BLaER1 treated with 17β-estradiol and CSF1 and Interleukin-3, amounts not matched to agents 10 nM and 100 nM (cell line): ENCODE measurements at regions not wholly inside any gene's neighbourhood (a gene's known extent, or its start where the extent isn't known, plus 50 kb on each side); places are given as distances from the start of the nearest gene placed in this dataset.

Experiments
- H3K27ac ChIP-seq, 11 experiments: shearing (Covaris generic); formaldehyde crosslinking; 2 replicates each; pipeline ENCODE4 v1.8.1; 2022
- H3K27me3 ChIP-seq, 11 experiments: shearing (Covaris generic); formaldehyde crosslinking; 2 replicates each; pipeline ENCODE4 v1.8.1; 2022
- H3K36me3 ChIP-seq, 11 experiments: shearing (Covaris generic); formaldehyde crosslinking; 2 replicates each; pipeline ENCODE4 v1.8.1; 2022
- H3K4me1 ChIP-seq, 10 experiments: shearing (Covaris generic); formaldehyde crosslinking; 2 replicates each; pipeline ENCODE4 v1.8.1; 2022
- H3K4me2 ChIP-seq, 11 experiments: shearing (Covaris generic); formaldehyde crosslinking; 2 replicates each; pipeline ENCODE4 v1.8.1; 2022
- H3K4me3 ChIP-seq, 10 experiments: shearing (Covaris generic); formaldehyde crosslinking; 2 replicates each; pipeline ENCODE4 v1.8.1; 2022
- H3K9ac ChIP-seq, 11 experiments: shearing (Covaris generic); formaldehyde crosslinking; 2 replicates each; pipeline ENCODE4 v1.8.1; 2022
- H3K9me3 ChIP-seq, 11 experiments: shearing (Covaris generic); formaldehyde crosslinking; replicated peaks in 1 of 11; 2 replicates each; pipeline ENCODE4 v1.8.1; 2022
- H4K20me1 ChIP-seq, 11 experiments: shearing (Covaris generic); formaldehyde crosslinking; 2 replicates each; pipeline ENCODE4 v1.8.1; 2022
- Cebpa-rat ChIP-seq, 11 experiments: shearing (Covaris generic); IDR thresholded peaks; 2 replicates each; pipeline ENCODE4 v1.8.1; 2022

DNA sequence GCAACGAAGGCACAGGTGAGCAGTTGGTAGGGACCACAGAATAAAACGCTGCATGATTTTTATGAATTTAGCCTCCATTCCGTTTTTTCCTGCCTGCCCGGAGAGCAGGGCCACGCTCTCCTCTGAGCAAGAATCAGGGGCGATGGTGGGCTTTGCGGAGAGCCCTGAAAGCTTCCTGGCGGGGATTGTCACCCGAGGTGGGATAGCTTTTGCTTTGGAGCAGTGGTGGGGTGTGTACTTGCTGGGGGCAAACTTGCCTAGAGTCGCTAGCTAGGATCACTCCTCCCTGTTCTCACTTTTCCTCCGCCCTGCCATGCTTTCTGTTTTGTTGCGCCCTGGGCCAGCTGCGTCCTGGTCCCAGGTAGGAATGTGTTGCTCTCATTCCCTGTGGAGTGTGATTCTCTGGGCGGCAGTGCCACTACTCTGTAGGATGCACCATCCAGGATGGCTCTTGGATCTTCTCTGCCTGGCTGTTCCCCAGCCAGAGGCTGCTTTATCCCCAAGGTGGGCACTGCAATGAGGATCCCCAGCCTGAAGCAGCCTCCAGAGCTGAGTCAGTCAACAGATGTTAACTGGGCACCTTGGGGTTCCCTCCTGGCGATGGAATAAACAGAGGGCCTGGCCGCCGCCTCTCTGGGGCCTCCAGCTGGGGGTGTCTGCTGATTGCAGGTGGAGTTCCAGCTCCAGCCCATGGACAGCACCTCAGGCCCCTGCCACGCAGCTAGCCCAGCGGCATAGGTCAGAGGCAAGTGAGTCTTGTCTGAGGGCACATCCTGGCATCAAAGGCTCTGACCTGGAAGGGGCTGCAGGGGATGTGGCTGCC, 360.9 kb upstream of the TNRC6C start:
- Histone ChIP-seq H3K27me3 (no peaks in the 10 kb centered on the region), H3K36me3 (no peaks in the 10 kb centered on the region), H3K4me3 (no peak overlapping the region), H3K4me2 (no peak overlapping the region), H3K9me3 (no peaks in the 10 kb centered on the region), H3K4me1 (peaks cover 0 to 13% (median 6%) of the 10 kb centered on the region in 10 experiments; a peak in 6 of 20 replicates), H3K27ac (no peak overlapping the region), H3K9ac (peak overlapping the region in 1 of 11 experiments; percentile 14; a peak in 1 of 22 replicates), H4K20me1 (no peaks in the 10 kb centered on the region)
- TF ChIP-seq Cebpa-rat (IDR thresholded peaks at IDR 0.05), result no peak

DNA sequence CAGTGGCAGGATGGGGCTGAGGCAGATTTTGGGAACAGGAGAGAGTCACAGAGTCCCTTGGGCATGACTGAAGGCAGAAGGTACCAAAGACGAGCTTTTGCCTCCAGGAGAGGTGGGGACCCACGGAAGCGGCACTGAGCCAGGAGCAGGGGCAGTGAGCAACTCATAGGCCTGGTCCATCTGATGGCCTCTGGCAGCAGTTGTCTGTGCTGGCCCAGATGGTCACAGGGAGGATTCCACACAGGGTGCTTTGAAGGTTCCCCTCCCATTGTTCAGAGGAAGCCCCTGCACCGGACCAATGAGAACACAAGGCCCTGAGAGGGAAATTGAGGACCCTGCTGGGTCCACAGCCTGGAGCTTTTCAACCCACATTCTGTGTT, 360.3 kb upstream of the TNRC6C start:
- Histone ChIP-seq H3K36me3 (no peaks in the 10 kb centered on the region), H3K9ac (no peak overlapping the region), H3K4me1 (peaks cover 0 to 11% (median 5%) of the 10 kb centered on the region in 10 experiments; a peak in 6 of 20 replicates), H3K4me3 (no peak overlapping the region), H3K27me3 (no peaks in the 10 kb centered on the region), H3K9me3 (no peaks in the 10 kb centered on the region), H3K27ac (no peak overlapping the region), H3K4me2 (no peak overlapping the region), H4K20me1 (no peaks in the 10 kb centered on the region)
- no peak for TF ChIP-seq Cebpa-rat (IDR thresholded peaks at IDR 0.05)

DNA sequence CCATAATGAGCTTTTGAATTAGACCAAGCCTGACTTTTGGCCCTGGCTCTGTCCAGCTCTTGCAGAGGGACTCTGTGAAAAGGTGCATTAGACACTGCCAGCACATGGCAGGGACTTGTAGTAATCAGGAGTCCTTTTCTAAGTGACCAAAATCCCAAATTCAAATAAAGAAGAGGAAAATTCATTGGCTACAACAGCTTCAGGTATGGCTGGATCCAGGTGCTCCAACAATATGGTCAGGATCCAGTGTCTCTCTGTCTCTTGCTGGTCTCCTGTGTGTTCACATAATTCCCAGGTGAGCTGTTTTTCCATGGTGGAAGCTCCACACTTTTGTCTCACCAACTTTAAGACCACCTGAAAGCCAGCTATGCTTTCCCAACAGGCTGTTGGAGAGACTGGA, 358.8 kb upstream of the TNRC6C start:
- H4K20me1 ChIP-seq, result no peaks in the 10 kb centered on the region
- no peak overlapping the region for H3K27ac ChIP-seq
- H3K27me3 ChIP-seq, result no peaks in the 10 kb centered on the region

DNA sequence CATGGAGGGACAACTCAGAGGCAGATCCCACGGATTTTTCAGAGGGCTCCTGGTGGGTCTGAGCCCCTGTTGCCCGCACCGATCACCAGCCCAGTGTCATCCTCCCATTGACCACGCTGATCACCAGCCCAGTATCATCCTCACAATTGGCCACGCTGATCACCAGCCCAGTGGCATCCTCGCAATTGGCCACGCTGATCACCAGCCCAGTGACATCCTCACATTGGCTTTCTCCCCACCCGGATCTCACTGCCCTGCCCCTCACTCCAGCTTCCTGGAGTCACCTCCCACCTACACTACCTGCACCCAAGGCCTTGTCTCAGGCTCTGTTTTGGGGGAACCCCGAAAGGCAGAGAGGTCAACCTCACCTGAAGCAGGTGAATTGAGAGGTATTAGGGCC, 358.2 kb upstream of the TNRC6C start:
- no peak for TF ChIP-seq Cebpa-rat (IDR thresholded peaks at IDR 0.05)
- Histone ChIP-seq H3K9ac (no peak overlapping the region), H3K27ac (no peak overlapping the region), H3K9me3 (no peaks in the 10 kb centered on the region), H3K4me2 (no peak overlapping the region), H3K27me3 (no peaks in the 10 kb centered on the region), H4K20me1 (no peaks in the 10 kb centered on the region), H3K4me1 (peaks cover 0 to 3% (median 0%) of the 10 kb centered on the region in 10 experiments; a peak in 1 of 20 replicates), H3K36me3 (no peaks in the 10 kb centered on the region), H3K4me3 (no peak overlapping the region)

More for the DNA sequence above, 358.8 kb upstream of the TNRC6C start:
- H3K36me3 ChIP-seq, result no peaks in the 10 kb centered on the region
- no peak overlapping the region for H3K4me3 ChIP-seq
- no peak overlapping the region for H3K9ac ChIP-seq
- no peak overlapping the region for H3K4me2 ChIP-seq
- no peak for TF ChIP-seq Cebpa-rat (IDR thresholded peaks at IDR 0.05)
- no peaks in the 10 kb centered on the region for H3K9me3 ChIP-seq
- peaks cover 0 to 10% (median 2%) of the 10 kb centered on the region in 10 experiments; a peak in 5 of 20 replicates for H3K4me1 ChIP-seq

DNA sequence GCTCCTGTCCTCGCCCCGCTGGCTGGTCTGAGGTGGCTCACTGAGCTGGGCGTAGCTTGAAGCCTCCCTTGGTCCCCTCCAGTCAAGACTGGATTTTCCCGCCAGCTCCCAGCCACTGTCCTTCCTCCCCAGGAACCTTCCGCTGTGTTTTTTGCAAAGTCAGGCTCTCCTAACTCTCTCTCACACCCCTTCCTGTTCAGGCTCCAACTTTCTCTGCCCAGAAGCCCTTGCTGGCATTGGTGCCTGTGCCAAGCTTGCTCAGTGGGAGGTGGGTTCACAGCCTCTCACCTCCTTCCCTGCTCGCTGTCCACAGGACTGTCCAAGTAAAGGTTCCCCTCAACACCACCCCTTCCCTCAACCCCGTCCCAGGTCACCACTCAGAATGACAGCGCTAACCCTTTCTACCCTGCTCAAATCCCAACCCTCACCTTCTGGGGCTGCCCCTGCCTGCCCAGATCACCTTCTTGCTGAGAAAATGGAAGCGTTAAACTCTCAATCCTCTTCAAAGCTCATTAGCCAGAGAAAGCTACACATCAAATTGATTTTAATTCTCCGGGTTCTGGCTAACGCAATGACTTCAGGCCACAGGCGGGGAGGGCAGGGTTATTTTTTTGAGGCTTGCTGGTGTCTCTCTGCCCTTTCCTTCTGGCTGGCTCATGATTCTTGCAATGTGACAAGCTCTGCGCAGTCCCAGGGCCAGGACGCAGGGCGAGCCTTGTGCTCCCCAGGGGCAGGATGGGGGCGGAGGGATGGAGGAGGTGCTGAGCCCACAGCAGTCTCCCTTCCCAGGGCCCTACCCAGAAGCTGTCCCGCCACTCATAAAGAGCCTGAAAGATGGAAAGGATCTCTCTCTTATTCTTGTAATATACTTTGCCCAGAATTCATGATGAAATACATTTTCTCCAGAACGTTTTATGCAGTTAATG, 357.2 kb upstream of the TNRC6C start:
- Histone ChIP-seq H3K4me3 (no peak overlapping the region), H4K20me1 (no peaks in the 10 kb centered on the region), H3K27me3 (no peaks in the 10 kb centered on the region), H3K36me3 (no peaks in the 10 kb centered on the region), H3K9ac (no peak overlapping the region), H3K9me3 (no peaks in the 10 kb centered on the region), H3K4me2 (no peak overlapping the region), H3K27ac (no peak overlapping the region), H3K4me1 (no peaks in the 10 kb centered on the region)
- no peak for TF ChIP-seq Cebpa-rat (IDR thresholded peaks at IDR 0.05)

DNA sequence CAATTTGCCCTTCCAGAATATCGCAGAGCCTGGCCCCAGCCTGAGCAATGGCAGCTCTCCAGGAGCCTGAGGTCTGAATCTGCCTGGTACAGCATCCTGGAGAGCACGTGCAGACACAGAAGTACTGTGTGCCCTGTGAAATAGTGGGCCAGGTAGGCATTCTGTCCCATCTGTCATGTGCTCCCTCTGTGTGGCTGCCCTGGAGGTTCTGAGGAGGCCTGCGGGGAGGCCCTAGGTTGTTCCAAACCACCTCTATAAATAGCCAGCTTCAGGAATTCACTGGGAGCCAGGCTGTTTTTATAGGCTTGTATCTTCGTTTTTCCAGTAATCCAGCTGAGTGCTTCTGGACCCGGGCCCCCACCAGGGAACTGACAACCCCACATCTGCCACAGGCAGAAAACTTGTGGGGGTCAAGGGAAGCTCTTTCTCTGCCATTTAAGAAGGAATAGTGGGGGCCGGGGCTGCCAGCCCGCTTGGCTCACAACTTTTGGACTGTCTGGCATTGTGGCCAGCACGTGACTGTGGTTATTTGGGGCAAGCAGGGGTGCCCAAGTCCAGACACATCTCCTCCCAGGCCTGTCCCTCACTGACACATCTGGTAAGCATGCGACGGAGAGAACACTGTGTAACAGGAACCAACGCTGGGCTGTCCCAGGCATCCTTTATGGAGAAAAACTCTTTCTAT, 356.3 kb upstream of the TNRC6C start:
- Histone ChIP-seq H3K4me3 (no peak overlapping the region), H3K27me3 (no peaks in the 10 kb centered on the region), H3K9ac (no peak overlapping the region), H3K4me2 (no peak overlapping the region), H3K4me1 (no peaks in the 10 kb centered on the region), H3K9me3 (no peaks in the 10 kb centered on the region), H3K36me3 (no peaks in the 10 kb centered on the region), H3K27ac (no peak overlapping the region), H4K20me1 (no peaks in the 10 kb centered on the region)
- TF ChIP-seq Cebpa-rat (IDR thresholded peaks at IDR 0.05), result no peak

DNA sequence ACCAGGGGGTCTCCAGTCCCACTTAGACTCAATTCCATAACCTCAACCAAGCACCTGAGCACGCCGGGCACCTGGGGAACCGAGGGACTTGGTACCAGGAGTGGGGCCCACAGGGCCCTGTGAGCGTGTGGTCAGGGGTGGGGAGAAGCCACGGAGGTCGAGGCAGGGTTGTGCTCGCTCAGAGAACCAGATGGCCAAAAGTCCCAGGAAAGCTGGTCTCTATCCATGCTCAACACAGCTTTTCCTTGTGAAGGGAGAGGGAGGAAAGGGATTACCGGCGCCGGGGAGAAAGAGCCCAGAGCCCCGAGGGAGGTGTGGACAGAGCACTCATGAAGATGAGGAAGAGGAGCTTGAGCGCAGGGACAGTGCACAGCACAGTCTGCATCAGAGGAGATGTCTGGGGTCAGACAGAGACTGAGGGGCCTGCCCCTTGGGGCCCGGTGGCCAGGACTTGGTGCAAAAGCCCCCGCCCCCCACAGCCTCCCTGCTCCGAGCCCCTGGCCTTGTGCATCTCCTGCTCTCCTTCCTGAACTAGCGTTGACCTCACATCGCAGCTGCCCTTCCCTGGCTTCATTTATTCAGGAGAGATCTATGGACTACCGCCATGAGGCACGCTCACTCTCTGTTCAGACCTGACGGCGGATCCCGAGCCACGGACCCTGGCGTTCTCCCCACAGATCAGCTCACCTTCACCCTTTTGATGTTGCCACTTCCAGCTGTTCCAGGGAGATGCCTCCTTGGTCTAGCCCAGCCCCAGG, 355.4 kb upstream of the TNRC6C start:
- Histone ChIP-seq H4K20me1 (no peaks in the 10 kb centered on the region), H3K4me2 (no peak overlapping the region), H3K4me3 (no peak overlapping the region), H3K27me3 (no peaks in the 10 kb centered on the region), H3K9me3 (no peaks in the 10 kb centered on the region), H3K27ac (no peak overlapping the region), H3K36me3 (no peaks in the 10 kb centered on the region), H3K4me1 (no peaks in the 10 kb centered on the region), H3K9ac (no peak overlapping the region)
- TF ChIP-seq Cebpa-rat (IDR thresholded peaks at IDR 0.05), result no peak

DNA sequence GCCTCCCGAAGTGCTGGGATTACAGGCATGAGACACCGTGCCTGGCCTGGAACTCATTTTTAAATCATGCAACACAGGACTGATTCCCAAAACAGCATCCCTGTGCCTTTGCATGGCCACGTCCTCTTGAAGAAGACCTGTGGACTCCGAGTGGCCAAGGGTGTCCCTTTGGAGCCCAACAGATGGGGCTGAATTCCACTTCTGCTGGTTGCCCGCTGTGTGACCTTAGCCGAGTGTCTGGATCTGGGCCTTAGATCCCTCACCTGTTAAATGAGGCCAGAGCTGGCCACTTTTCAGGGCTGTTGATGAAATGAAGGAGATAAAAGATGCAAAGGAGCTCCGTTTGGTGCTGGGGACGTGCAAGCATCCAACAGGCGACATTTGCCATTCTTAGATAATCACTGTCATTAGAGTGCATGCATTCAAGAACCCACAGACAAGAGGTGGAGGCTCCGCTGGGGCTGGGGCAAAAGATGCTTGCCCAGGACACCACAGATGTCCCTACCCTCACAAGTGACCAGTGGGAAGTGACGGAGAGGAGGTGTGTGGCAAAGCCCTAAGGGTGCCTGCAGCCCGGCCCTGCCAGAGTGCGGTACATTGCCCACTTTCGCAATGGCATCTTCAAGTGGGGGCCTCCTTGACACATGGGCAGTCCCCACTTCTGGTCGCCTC, 354.1 kb upstream of the TNRC6C start:
- no peak overlapping the region for H3K9ac ChIP-seq
- no peaks in the 10 kb centered on the region for H3K36me3 ChIP-seq
- no peaks in the 10 kb centered on the region for H4K20me1 ChIP-seq
- H3K4me3 ChIP-seq, result no peak overlapping the region
- H3K9me3 ChIP-seq, result no peaks in the 10 kb centered on the region
- no peak overlapping the region for H3K27ac ChIP-seq
- H3K27me3 ChIP-seq, result no peaks in the 10 kb centered on the region
- peaks cover 0 to 2% (median 0%) of the 10 kb centered on the region in 10 experiments; a peak in 2 of 20 replicates for H3K4me1 ChIP-seq
- TF ChIP-seq Cebpa-rat (IDR thresholded peaks at IDR 0.05), result no peak
- no peak overlapping the region for H3K4me2 ChIP-seq
